K562 (cell line): ENCODE measurements at regions not wholly inside any gene's neighbourhood (a gene's known extent, or its start where the extent isn't known, plus 50 kb on each side); places are given as distances from the start of the nearest gene placed in this dataset.

Experiments
- ATAC-seq: fragments of 200-7000 bp; cut with Tn5 transposase; 3 replicates; pipeline ENCODE4 v1.9.1; 2020; ENCODE audit warnings: moderate library complexity
- BruUV-seq: library from RNA; stranded (reverse); fragments of 400-500 nt; replicated peaks from 2 replicates; lab custom pipeline; 2021; lab: Mats Ljungman, UMichigan
- CTCF ChIA-PET: fragments of 300-600 bp; formaldehyde crosslinking; extraction: SDS; loops from one replicate; lab custom pipeline; 2021; ENCODE audit warnings: low intra/inter-chr PET ratio; lab: Yijun Ruan, JAX
- POLR2A ChIA-PET: fragments of 300-600, 350-650 bp; sonication (Branson Sonifier 250); formaldehyde crosslinking; extraction: SDS; loops from one replicate; lab custom pipeline; 2021; ENCODE audit warnings: antibody characterized with exemption, inconsistent platforms; lab: Yijun Ruan, JAX
- DNase-seq, 4 experiments: peaks; one replicate each; pipeline versions ENCODE4 v3.0.0 to v3.0.0-alpha.2; 2011 to 2018; ENCODE audit warnings: low spot score in 3 of 4, mixed read lengths in 3 of 4; ENCODE audit errors: extremely low read depth in 1 of 4
- FAIRE-seq: peaks from 2 replicates; lab custom pipeline; 2011; peaks lifted over from hg19 to GRCh38; lab: Jason Lieb, UNC
- H2AFZ ChIP-seq: 2 replicates; pipeline ENCODE4 v1.6.0; 2011; ENCODE audit warnings: low read depth, low read length, control low read depth, inconsistent platforms
- H3K27ac ChIP-seq: fragments of 200-600 bp; 3 replicates; pipeline ENCODE4 v1.8.0; 2011; ENCODE audit warnings: low read depth, mild to moderate bottlenecking, control low read depth, inconsistent platforms, low read length, moderate library complexity, mixed read lengths; ENCODE audit errors: extremely low read depth
- H3K27me3 ChIP-seq, 2 experiments: fragments of 300-600 bp in 1 of 2; 2 replicates in 1 of 2; 3 replicates in 1 of 2; pipeline versions ENCODE4 v1.6.0 to v1.8.0; 2011; ENCODE audit warnings: inconsistent platforms in 2 of 2, low read length in 2 of 2, mild to moderate bottlenecking in 1 of 2, mixed read lengths in 1 of 2, moderate library complexity in 1 of 2; ENCODE audit not compliant: control insufficient read depth in 2 of 2, insufficient read depth in 2 of 2
- H3K36me3 ChIP-seq: fragments of 300-600 bp; 3 replicates; pipeline ENCODE4 v1.8.0; 2011; ENCODE audit warnings: mild to moderate bottlenecking, low read length, inconsistent platforms; ENCODE audit not compliant: control insufficient read depth, insufficient read depth
- H3K4me1 ChIP-seq, 2 experiments: fragments of 200-600 bp in 1 of 2; replicated peaks in 1 of 2; 2 replicates in 1 of 2; 3 replicates in 1 of 2; pipeline versions ENCODE4 v1.5.1 to v1.8.0; 2011; ENCODE audit warnings: inconsistent platforms in 2 of 2, low read length in 2 of 2, mild to moderate bottlenecking in 1 of 2, mixed read lengths in 1 of 2, moderate library complexity in 1 of 2; ENCODE audit not compliant: control insufficient read depth in 2 of 2, insufficient read depth in 2 of 2
- H3K4me2 ChIP-seq: 2 replicates; pipeline ENCODE4 v1.6.1; 2011; ENCODE audit warnings: low read length, control low read depth, inconsistent platforms, mixed read lengths; ENCODE audit not compliant: insufficient read depth
- H3K4me3 ChIP-seq: fragments of 200-600 bp; sonication (generic), shearing (Covaris generic); 2 replicates; pipeline ENCODE4 v1.5.1; 2016; ENCODE audit warnings: control low read depth, inconsistent platforms
- H3K79me2 ChIP-seq: fragments of 200-600 bp; 3 replicates; pipeline ENCODE4 v1.8.0; 2011; ENCODE audit warnings: low read length, inconsistent platforms; ENCODE audit not compliant: control insufficient read depth, insufficient read depth
- H3K9ac ChIP-seq, 2 experiments: 2 replicates each; pipeline versions ENCODE4 v1.6.0 to v1.6.1; 2011; ENCODE audit warnings: low read depth in 2 of 2, low read length in 2 of 2, control low read depth in 1 of 2, inconsistent platforms in 1 of 2, mild to moderate bottlenecking in 1 of 2, mixed read lengths in 1 of 2; ENCODE audit not compliant: insufficient read depth in 1 of 2
- H3K9me1 ChIP-seq: one replicate; pipeline ENCODE4 v1.6.0; 2011; ENCODE audit warnings: inconsistent platforms, mild to moderate bottlenecking, low read length, moderate library complexity; ENCODE audit not compliant: control insufficient read depth, insufficient read depth
- H3K9me3 ChIP-seq: replicated peaks from 2 replicates; pipeline ENCODE4 v1.5.1; 2011; ENCODE audit warnings: low read depth, low read length, inconsistent platforms; ENCODE audit not compliant: control insufficient read depth, insufficient read depth
- H4K20me1 ChIP-seq: replicated peaks from 2 replicates; pipeline ENCODE4 v1.6.1; 2011; ENCODE audit warnings: low read length, inconsistent platforms, mixed read lengths; ENCODE audit not compliant: control insufficient read depth, insufficient read depth
- DIDO1 ChIP-seq: fragments of 450-650 bp; IDR thresholded peaks from 2 replicates; pipeline ENCODE4 v1.6.1; 2016; ENCODE audit warnings: low read depth, missing biosample characterization, missing genetic modification characterization
- ELF1 ChIP-seq: fragments of 200-800 bp; sonication (Bioruptor generic); IDR thresholded peaks from 2 replicates; pipeline ENCODE4 v1.6.1; 2016; ENCODE audit warnings: missing genetic modification characterization, missing compliant biosample characterization
- GTF3C2 ChIP-seq: IDR thresholded peaks from 3 replicates; pipeline ENCODE4 v1.6.1; 2011; ENCODE audit warnings: borderline replicate concordance, mild to moderate bottlenecking, moderate library complexity; ENCODE audit not compliant: insufficient read length; ENCODE audit errors: extremely low read depth
- HNRNPL ChIP-seq: fragments of 200-400 bp; formaldehyde crosslinking; IDR thresholded peaks from 2 replicates; pipeline ENCODE4 v1.6.1; 2017; ENCODE audit warnings: low read depth, mild to moderate bottlenecking, low read length
- MEF2D ChIP-seq: conservative IDR thresholded peaks from 2 replicates; pipeline ENCODE4 v1.6.1; 2016; ENCODE audit warnings: low read depth, missing genetic modification characterization, missing compliant biosample characterization
- NUFIP1 ChIP-seq: fragments of 450-650 bp; IDR thresholded peaks from 2 replicates; pipeline ENCODE4 v1.6.1; 2018; ENCODE audit not compliant: partially characterized antibody
- ZFP30 ChIP-seq: fragments of 250-450 bp; sonication (Bioruptor Pico); IDR thresholded peaks from 2 replicates; pipeline ENCODE4 v1.8.0; 2022; ENCODE audit warnings: moderate library complexity, mild to moderate bottlenecking, inconsistent platforms, borderline replicate concordance
- WGBS: fragments of 100-300 bp; shearing (Covaris generic); methylation state at CpG from one replicate; pipeline ENCODE4 v1.1.6; 2016; ENCODE audit warnings: low coverage, mixed read lengths; ENCODE audit not compliant: insufficient coverage; ENCODE audit errors: missing lambda C conversion rate; 5-methylcytosine and 5-hydroxymethylcytosine counted together
- in situ Hi-C: fragments of 300-500 bp; cut with MboI; formaldehyde crosslinking; loops from 4 replicates; pipeline ENCODE4 v1.15.0; 2018; ENCODE audit warnings: inconsistent platforms, mixed read lengths
- intact Hi-C: fragments of 100-400 bp; cut with micrococcal nuclease; formaldehyde crosslinking; loops from 2 replicates; pipeline ENCODE4 v1.14.2; 2022
- TF ChIP-seq, protein P1 (sequence below): fragments of 450-650 bp; IDR thresholded peaks from 2 replicates; pipeline ENCODE4 v1.7.1; 2018; ENCODE audit warnings: mild to moderate bottlenecking, low read depth; ENCODE audit not compliant: partially characterized antibody

DNA sequence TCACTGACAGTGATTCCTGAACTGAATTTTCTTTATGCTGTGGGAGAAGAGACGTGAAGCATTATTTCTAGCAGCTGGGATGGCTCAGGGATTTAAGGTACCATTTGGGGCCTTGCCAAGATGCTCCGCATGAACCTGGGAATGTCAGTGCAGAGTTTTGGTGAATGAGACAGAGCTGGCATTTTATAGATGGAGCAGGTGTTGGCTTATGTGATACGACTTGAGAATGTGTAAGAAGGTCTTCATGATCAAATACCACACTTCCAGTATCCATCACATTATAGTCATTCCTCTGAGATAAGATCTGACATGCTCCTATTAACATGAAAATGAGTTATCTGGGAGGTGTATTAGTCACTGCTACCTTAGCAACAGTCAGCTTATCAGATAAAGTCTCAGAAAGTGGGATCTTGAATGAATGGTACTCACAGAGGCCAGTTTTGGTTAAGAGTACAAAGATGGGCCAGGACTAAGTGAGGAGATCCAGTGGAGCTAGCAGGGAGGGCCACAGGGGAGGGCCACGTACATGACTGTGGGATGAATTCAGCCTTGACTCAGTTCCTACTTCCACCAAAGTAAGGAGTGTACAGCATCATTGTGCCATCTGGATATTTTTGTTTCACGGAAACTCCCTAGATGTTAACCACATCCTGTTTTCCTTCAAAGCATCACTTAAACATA, 116.7 kb downstream of the SPCS3 start:
- Histone ChIP-seq H3K79me2 (no peaks in the 10 kb centered on the region), H3K9me1 (no peaks in the 10 kb centered on the region), H3K9me3 (no peaks in the 10 kb centered on the region), H3K4me3 (no peak overlapping the region), H3K4me2 (no peak overlapping the region), H3K4me1 (no peaks in the 10 kb centered on the region), H3K27ac (no peak overlapping the region), H3K9ac (no peak overlapping the region), H3K36me3 (no peaks in the 10 kb centered on the region), H2AFZ (no peak overlapping the region), H4K20me1 (no peaks in the 10 kb centered on the region), H3K27me3 (no peaks in the 10 kb centered on the region)
- no peak for ATAC-seq
- DNase-seq, result no peak
- no peak for TF ChIP-seq ELF1 (tag)
- TF ChIP-seq, protein P1, sequence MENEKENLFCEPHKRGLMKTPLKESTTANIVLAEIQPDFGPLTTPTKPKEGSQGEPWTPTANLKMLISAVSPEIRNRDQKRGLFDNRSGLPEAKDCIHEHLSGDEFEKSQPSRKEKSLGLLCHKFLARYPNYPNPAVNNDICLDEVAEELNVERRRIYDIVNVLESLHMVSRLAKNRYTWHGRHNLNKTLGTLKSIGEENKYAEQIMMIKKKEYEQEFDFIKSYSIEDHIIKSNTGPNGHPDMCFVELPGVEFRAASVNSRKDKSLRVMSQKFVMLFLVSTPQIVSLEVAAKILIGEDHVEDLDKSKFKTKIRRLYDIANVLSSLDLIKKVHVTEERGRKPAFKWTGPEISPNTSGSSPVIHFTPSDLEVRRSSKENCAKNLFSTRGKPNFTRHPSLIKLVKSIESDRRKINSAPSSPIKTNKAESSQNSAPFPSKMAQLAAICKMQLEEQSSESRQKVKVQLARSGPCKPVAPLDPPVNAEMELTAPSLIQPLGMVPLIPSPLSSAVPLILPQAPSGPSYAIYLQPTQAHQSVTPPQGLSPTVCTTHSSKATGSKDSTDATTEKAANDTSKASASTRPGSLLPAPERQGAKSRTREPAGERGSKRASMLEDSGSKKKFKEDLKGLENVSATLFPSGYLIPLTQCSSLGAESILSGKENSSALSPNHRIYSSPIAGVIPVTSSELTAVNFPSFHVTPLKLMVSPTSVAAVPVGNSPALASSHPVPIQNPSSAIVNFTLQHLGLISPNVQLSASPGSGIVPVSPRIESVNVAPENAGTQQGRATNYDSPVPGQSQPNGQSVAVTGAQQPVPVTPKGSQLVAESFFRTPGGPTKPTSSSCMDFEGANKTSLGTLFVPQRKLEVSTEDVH, result no peak
- TF ChIP-seq GTF3C2, result no peak
- no peak for TF ChIP-seq NUFIP1
- no peak for TF ChIP-seq HNRNPL
- TF ChIP-seq MEF2D (tag), result no peak
- no peak for TF ChIP-seq ZFP30 (CRISPR knock-in tag)
- no peak for TF ChIP-seq DIDO1 (tag)
- no TSS peak for BruUV-seq
- CTCF ChIA-PET, result no interaction called here
- intact Hi-C loops, result no loop called here
- no peak for FAIRE-seq
- WGBS, result 2% methylated on average over 5 of the region's 5 CpGs
- in situ Hi-C loops, result no loop called here
- POLR2A ChIA-PET, result no interaction called here
